ENCODE measurements at regions not wholly inside any gene's neighbourhood (a gene's known extent, or its start where the extent isn't known, plus 50 kb on each side); places are given as distances from the start of the nearest gene placed in this dataset.

DNA sequence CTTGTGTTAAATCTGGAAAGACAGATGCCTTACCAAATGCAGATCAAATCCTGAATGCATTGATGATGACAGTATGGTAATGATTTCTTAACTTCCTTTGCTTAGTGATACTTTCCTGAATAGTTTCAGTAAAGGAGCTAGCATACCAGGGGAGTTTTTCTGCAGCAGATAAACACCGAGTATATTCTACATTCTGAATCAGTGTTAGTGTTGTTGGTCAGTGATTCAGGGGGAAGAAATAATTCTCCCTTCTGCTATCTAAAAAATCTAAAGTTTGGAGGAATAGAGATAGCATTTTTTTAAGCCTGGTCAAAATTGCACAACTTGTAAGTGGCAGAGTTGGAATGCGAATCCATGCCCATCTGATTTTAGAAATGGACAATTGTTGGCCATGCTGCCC, 512.2 kb upstream of the MARCKS start:
- Histone ChIP-seq H3K27ac (no peak overlapping the region), H3K36me3 (no peaks in the 10 kb centered on the region)
- DNase-seq (ENCODE audit: low read depth in 1 of 2, low spot score in 2 of 2): no peak

DNA sequence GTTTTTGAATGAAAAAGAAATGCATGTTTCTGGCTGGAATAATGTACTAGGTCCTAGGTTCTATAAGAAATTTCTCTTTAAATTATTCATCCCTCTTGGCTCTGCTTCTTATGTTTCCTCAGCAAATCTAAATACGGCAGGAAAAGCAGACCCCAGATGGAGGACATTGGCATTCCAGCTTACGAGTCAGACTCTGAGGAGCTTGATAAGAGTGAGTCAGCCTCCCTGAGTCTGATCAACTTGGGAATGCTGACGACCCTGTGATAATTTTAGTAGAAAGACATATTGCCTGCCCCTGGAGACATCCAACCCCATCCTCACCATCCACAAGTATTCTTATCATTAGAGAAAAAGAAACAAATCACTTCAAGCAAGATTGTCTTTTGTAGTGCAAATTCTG, 509.7 kb upstream of the MARCKS start:
- H3K4me1 ChIP-seq (replicated peaks): peaks cover 25% of the 10 kb centered on the region
- no peaks in the 10 kb centered on the region for H3K27me3 ChIP-seq (replicated peaks)
- no peak for DNase-seq (ENCODE audit: low read depth in 1 of 2, low spot score in 2 of 2)
- H3K9me3 ChIP-seq (replicated peaks): no peaks in the 10 kb centered on the region
- no peaks in the 10 kb centered on the region for H3K36me3 ChIP-seq
- H3K27ac ChIP-seq: no peak overlapping the region
- H3K4me3 ChIP-seq: no peak overlapping the region

More for the DNA sequence above, 512.2 kb upstream of the MARCKS start:
- Histone ChIP-seq H3K4me1 (replicated peaks) (peaks cover under 1% of the 10 kb centered on the region; the same call in 1 of the 2 replicates), H3K27me3 (replicated peaks) (no peaks in the 10 kb centered on the region), H3K4me3 (no peak overlapping the region), H3K9me3 (replicated peaks) (no peaks in the 10 kb centered on the region)

DNA sequence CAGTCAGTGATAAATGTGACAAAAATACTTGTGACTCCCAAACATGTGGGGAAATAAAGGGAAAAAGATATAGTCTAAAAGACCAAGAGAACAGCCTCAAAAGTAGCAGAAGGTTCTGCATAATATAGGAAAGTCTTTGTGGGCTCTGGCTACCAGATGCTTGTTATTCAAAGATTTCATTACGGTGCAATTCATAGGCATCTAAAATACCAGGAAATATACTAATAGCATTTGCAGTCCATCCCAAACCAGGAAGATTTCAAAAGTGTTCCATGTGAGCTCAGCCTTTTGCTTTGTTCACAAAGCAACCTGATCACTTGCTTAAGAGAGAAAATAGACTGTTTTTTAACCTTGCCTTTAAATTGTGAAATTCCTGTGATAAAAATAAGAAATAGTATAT, 506.7 kb upstream of the MARCKS start:
- Histone ChIP-seq H3K36me3 (no peaks in the 10 kb centered on the region), H3K27me3 (replicated peaks) (no peaks in the 10 kb centered on the region), H3K4me1 (replicated peaks) (peaks cover 39% of the 10 kb centered on the region), H3K27ac (peak overlapping the region; percentile 100), H3K4me3 (no peak overlapping the region), H3K9me3 (replicated peaks) (no peaks in the 10 kb centered on the region)
- no peak for DNase-seq (ENCODE audit: low read depth in 1 of 2, low spot score in 2 of 2)

DNA sequence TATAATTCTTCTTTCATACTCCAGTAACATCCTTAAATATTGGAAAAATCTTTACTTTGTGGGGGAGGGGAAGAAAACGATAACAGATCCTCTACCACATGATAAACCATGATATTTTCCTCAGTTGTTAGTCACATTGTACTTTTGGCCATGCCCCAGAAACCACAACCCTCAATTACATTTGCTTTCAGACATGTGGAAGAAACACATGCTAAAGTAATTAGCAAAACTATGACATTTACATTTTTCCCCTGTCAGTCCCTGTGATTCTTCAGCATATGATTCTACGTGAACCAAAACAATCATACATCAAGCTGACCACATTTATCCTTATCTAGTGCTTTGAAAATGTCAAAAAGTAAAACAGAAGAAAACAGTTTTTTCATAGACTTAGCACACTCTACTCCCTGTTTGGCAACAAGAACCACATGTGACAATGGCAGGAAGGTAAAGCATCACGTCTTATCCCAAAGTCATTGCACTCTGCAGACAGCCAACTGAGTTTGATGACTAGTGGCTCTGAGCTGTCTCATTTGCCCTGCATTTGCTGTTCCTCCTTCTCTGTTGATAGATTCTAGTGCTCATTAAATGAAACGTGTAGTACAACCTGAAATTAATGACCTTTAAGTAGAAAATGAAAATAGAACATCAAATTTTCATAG, 505.8 kb upstream of the MARCKS start:
- Histone ChIP-seq H3K27ac (peak overlapping the region; percentile 100), H3K36me3 (no peaks in the 10 kb centered on the region), H3K9me3 (replicated peaks) (no peaks in the 10 kb centered on the region), H3K27me3 (replicated peaks) (no peaks in the 10 kb centered on the region), H3K4me3 (no peak overlapping the region), H3K4me1 (replicated peaks) (peaks cover 39% of the 10 kb centered on the region)
- DNase-seq (ENCODE audit: low read depth in 1 of 2, low spot score in 2 of 2): peak in 1 of 2 experiments; percentile 51

DNA sequence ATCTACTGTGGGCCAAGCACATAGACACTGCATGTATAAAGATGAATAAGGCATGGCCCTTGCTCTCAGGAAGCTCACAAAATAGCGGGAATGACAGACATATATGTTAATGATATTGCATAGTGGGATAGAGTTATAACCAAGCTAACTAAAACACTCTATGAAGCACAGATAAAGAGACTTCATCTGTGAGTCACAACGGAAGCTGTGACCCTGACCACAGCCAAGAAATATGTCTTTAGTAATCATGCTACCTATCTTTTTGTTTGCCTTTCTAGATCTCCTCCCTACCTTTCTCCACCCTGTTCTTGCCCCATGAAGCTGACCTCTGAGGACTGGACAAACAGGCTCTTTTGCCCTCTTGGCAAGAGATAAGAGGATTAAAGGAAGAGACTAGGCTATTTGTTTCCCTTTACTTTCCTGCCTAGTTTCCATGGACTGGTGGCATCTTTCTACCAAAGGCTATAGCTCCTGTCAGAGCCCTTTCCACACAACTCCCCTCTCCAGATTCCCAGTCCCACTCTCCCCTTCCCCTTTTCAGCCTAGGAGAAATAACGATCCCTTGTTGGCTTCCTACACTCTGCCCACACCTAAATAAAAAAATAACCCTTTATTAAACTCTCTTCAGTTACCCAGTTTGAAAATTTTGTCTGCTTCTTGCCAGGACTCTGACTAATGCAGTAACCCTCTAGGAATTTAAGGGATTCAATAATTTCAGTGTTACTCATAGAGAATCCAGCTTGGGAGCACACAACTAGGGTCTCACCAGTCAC, 504.9 kb upstream of the MARCKS start:
- H3K27me3 ChIP-seq (replicated peaks): no peaks in the 10 kb centered on the region
- peaks cover 39% of the 10 kb centered on the region for H3K4me1 ChIP-seq (replicated peaks)
- H3K4me3 ChIP-seq: no peak overlapping the region
- peak; percentile 63 to 90 for DNase-seq (ENCODE audit: low read depth in 1 of 2, low spot score in 2 of 2)
- H3K27ac ChIP-seq: peak overlapping the region; percentile 100
- H3K9me3 ChIP-seq (replicated peaks): no peaks in the 10 kb centered on the region
- no peaks in the 10 kb centered on the region for H3K36me3 ChIP-seq

DNA sequence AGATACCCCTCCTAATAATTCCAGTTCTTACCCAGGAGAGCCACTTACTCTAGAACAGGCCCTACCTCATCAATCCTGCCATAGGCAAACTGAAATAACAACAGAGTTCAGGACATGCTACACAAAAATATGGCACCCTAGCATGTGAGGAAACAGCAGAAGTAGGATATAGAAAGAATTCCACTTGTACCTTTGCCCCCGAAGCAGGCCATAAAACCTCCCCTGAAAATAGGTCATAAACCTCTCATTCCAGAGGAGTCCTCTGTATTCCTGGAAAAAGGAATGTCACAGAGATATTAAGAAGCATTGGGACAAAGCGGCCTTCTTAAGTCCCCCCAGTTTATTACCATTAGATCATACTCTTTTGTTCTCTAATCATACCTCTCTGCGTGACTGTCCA, 504.3 kb upstream of the MARCKS start:
- H3K4me1 ChIP-seq (replicated peaks): peaks cover 39% of the 10 kb centered on the region
- no peaks in the 10 kb centered on the region for H3K27me3 ChIP-seq (replicated peaks)
- DNase-seq (ENCODE audit: low read depth in 1 of 2, low spot score in 2 of 2): no peak
- H3K27ac ChIP-seq: peak overlapping the region; percentile 100
- no peaks in the 10 kb centered on the region for H3K36me3 ChIP-seq
- H3K4me3 ChIP-seq: no peak overlapping the region
- no peaks in the 10 kb centered on the region for H3K9me3 ChIP-seq (replicated peaks)

DNA sequence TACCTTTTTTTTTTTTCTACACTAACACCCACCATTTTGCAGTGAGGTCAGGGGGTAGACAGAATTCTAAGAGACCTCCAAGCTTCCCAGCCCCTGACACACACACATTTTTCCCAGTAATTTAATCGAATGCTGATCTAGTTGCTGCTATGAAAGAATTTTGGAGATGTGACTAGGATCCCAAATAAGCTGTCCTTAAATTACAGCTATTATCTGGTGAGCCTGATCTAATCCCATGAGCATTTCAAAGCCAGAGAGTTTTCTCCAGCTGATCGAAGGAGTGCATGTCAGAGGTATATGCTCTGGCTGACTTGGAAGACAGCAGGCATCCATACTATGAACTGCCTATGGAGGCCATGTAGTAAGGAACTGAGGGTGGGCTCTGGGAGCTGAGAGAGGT, 503.8 kb upstream of the MARCKS start:
- no peaks in the 10 kb centered on the region for H3K36me3 ChIP-seq
- DNase-seq (ENCODE audit: low read depth in 1 of 2, low spot score in 2 of 2): peak in 1 of 2 experiments; percentile 5
- peaks cover 39% of the 10 kb centered on the region for H3K4me1 ChIP-seq (replicated peaks)
- H3K4me3 ChIP-seq: no peak overlapping the region
- no peaks in the 10 kb centered on the region for H3K9me3 ChIP-seq (replicated peaks)
- peak overlapping the region; percentile 100 for H3K27ac ChIP-seq
- H3K27me3 ChIP-seq (replicated peaks): no peaks in the 10 kb centered on the region

DNA sequence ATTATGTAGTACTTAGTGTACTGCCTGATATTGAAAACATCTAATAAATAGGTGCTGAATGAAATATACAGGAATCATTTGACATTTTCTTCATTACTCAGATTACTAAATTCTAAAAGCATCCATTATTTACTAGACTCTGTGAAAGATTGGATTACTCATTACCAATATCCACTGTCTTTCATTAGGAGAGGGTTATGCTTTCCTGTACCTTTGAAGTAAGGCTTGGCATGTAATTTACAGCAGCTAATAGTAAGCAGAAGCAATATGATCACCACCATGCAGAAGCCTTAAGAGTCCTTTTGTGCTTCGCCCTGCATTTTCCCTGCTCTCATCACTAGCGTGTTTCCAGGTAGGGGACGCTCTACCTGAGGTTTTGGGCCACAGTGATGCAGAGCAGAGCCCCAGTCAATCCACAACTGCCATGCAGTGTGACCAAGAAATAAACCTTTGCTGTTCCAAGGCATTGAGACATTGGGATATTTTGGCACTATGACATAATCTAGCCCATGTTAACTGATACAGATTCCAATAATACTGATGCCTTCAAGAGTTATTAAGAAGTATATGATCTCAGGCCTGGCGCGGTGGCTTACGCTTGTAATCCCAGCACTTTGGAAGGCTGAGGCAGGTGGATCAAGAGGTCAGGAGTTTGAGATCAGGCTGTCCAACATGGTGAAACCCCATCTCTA, 502.8 kb upstream of the MARCKS start:
- no peaks in the 10 kb centered on the region for H3K9me3 ChIP-seq (replicated peaks)
- no peak for DNase-seq (ENCODE audit: low read depth in 1 of 2, low spot score in 2 of 2)
- H3K27ac ChIP-seq: no peak overlapping the region

DNA sequence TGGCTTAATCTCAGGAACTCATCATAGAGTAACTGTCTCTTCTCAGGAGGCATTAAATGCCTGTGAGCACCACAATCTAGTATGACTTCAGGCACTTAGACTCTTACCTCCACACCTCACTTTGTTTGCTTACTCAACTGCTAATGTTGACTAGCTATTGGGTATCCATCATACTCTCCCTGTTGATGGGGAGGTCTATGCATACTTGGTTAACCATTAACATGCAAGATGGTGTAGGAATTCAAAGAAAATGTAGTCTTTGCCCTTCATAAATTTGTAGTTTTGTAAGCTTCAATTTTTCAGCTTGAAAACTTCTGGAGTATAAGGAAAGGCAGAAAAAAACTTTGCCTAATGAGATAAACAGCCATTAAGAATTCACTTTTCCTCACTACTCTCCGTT, 501.0 kb upstream of the MARCKS start:
- Histone ChIP-seq H3K4me1 (replicated peaks) (peaks cover 42% of the 10 kb centered on the region), H3K27me3 (replicated peaks) (no peaks in the 10 kb centered on the region), H3K27ac (no peak overlapping the region), H3K4me3 (no peak overlapping the region), H3K9me3 (replicated peaks) (no peaks in the 10 kb centered on the region), H3K36me3 (no peaks in the 10 kb centered on the region)
- no peak for DNase-seq (ENCODE audit: low read depth in 1 of 2, low spot score in 2 of 2)

More for the DNA sequence above, 502.8 kb upstream of the MARCKS start:
- H3K36me3 ChIP-seq: no peaks in the 10 kb centered on the region
- H3K4me3 ChIP-seq: no peak overlapping the region
- H3K4me1 ChIP-seq (replicated peaks): peaks cover 39% of the 10 kb centered on the region
- no peaks in the 10 kb centered on the region for H3K27me3 ChIP-seq (replicated peaks)

DNA sequence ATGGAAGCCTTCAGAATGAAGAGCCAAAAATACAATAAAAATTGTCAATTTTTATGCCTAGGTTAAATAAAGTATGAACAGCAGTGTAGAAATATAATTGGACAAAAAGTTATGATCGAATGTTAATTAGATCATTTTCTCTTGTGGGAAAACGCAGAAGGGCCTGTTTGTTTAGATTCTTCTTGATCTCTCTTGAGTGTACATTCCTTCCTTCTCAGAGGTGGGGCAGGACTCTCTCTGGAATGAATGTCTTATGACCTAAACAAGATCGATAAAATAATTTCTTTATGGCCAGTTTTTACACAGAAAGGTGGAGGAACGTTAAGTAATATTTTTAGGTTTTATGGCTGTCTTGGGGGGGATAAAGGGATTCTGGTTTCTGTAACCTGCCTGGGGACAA, 500.1 kb upstream of the MARCKS start:
- Histone ChIP-seq H3K4me1 (replicated peaks) (peaks cover 42% of the 10 kb centered on the region), H3K27me3 (replicated peaks) (no peaks in the 10 kb centered on the region), H3K36me3 (no peaks in the 10 kb centered on the region), H3K4me3 (no peak overlapping the region), H3K27ac (no peak overlapping the region), H3K9me3 (replicated peaks) (no peaks in the 10 kb centered on the region)
- DNase-seq (ENCODE audit: low read depth in 1 of 2, low spot score in 2 of 2): no peak

DNA sequence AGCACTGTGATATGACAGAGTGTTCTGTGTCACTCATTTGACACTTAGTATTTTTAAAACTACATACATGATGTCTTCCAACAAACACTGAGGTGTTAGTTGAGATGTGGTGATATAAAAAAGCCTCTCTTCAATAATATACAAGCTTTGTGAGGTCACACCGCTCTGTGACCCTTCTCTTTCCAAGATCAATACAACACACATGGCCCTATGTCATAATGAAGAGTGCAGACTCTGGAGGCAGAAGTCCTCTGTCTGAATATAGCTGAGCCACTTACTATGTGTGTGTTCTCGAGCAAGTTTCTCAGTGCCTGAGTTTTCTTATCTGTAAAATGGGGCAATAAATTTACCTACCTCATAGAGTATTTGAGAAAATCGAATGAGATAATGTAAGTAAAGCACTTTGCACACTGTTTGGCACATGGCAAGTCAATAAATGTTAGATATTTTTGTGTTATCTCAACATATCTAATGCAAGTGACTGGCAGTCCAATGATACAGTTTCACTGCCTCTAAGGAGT, 499.0 kb upstream of the MARCKS start:
- DNase-seq (ENCODE audit: low read depth in 1 of 2, low spot score in 2 of 2): no peak
- Histone ChIP-seq H3K4me3 (no peak overlapping the region), H3K36me3 (no peaks in the 10 kb centered on the region), H3K27me3 (replicated peaks) (no peaks in the 10 kb centered on the region), H3K9me3 (replicated peaks) (no peaks in the 10 kb centered on the region), H3K4me1 (replicated peaks) (peaks cover 41% of the 10 kb centered on the region), H3K27ac (no peak overlapping the region)

DNA sequence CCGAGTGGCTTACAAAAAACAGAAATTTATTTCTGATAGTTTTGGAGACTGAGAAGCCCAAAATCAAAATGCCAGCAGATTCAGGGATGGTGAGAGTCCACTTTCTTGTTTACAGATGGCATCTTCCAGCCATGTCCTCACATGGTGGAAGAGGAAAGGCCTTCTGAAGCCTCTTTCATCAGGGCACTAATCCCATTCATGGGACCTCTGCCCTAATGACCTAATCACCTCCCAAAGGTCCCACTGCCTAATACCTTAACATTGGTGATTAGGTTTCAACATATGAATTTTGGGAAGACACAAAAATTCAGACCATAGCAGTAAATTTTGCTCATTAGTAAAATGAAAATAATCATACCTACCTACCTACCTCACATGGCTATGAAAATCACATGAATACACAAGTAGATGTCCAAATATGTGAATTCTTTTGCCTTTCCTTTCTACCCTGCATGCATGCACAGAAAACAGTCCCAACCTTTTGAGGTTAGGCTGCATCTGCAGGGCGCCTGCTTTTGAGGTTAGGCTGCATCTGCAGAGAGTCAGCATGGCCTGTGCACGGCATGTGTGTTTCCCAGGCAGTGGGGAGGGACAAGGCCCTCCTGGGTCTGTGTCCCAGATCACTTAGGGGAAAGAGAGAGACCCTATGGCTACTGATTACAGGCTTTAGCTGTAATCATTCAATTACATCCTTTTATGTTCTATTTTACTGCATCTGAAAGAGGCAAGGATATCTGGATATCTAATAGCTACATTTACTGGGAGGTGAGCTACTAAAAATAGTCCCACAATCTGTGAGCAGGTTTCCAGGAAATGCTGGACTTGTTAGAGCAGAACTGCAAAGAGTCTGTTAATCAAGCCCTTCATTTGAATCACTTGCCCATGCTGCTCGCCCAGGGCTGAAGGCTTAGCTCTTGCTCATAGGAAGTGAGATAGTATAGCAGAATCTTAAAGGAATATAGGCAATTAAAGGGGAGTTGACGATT, 497.7 kb upstream of the MARCKS start:
- peak in 1 of 2 experiments; percentile 14 for DNase-seq (ENCODE audit: low read depth in 1 of 2, low spot score in 2 of 2)
- H3K27ac ChIP-seq: no peak overlapping the region
- peaks cover 34% of the 10 kb centered on the region for H3K4me1 ChIP-seq (replicated peaks)
- H3K36me3 ChIP-seq: no peaks in the 10 kb centered on the region
- H3K9me3 ChIP-seq (replicated peaks): no peaks in the 10 kb centered on the region
- H3K4me3 ChIP-seq: no peak overlapping the region
- no peaks in the 10 kb centered on the region for H3K27me3 ChIP-seq (replicated peaks)

Measured in SJSA1 (cell line).